Neural cell (in vitro differentiated cells): ENCODE measurements at regions not wholly inside any gene's neighbourhood (a gene's known extent, or its start where the extent isn't known, plus 50 kb on each side); places are given as distances from the start of the nearest gene placed in this dataset.

Experiments used
- H2AFZ ChIP-seq: fragments of 200-600, 300-800 bp; sonication (generic), shearing (Covaris generic); 2 replicates; pipeline ENCODE4 v1.6.0; 2014; ENCODE audit warnings: low read depth, mild to moderate bottlenecking, antibody characterized with exemption, low read length, moderate library complexity
- H3F3A ChIP-seq: fragments of 200-600 bp; shearing (Covaris generic); 2 replicates; pipeline ENCODE4 v1.6.1; 2016; ENCODE audit warnings: mild to moderate bottlenecking, moderate library complexity, mixed read lengths, antibody characterized with exemption, low read length; ENCODE audit not compliant: insufficient read depth, poor library complexity, severe bottlenecking
- H3K27ac ChIP-seq: fragments of 200-600, 300-800 bp; sonication (generic), shearing (Covaris generic); 2 replicates; pipeline ENCODE4 v1.5.1; 2014; ENCODE audit warnings: mild to moderate bottlenecking, low read length, moderate library complexity
- H3K27me3 ChIP-seq: fragments of 300-800, 200-600 bp; sonication (generic), shearing (Covaris generic); 2 replicates; pipeline ENCODE4 v1.6.0; 2014; ENCODE audit warnings: mild to moderate bottlenecking, low read depth, low read length, moderate library complexity; ENCODE audit not compliant: insufficient read depth
- H3K36me3 ChIP-seq: fragments of 300-800, 200-600 bp; sonication (generic), shearing (Covaris generic); 2 replicates; pipeline ENCODE4 v1.5.1; 2014; ENCODE audit warnings: mild to moderate bottlenecking, antibody characterized with exemption, low read length, moderate library complexity; ENCODE audit not compliant: insufficient read depth
- H3K4me2 ChIP-seq: fragments of 300-800, 200-600 bp; sonication (generic), shearing (Covaris generic); 2 replicates; pipeline ENCODE4 v1.6.0; 2014; ENCODE audit warnings: mild to moderate bottlenecking, low read length
- H3K4me3 ChIP-seq: fragments of 300-800, 200-600 bp; sonication (generic), shearing (Covaris generic); 2 replicates; pipeline ENCODE4 v1.5.1; 2014; ENCODE audit warnings: mild to moderate bottlenecking, low read length, moderate library complexity
- H3K79me2 ChIP-seq: fragments of 200-600 bp; shearing (Covaris generic); replicated peaks from 2 replicates; pipeline ENCODE4 v1.6.0; 2014; ENCODE audit warnings: mild to moderate bottlenecking, low read length, moderate library complexity; ENCODE audit not compliant: insufficient read depth
- H3K9ac ChIP-seq: fragments of 300-800, 200-600 bp; sonication (generic), shearing (Covaris generic); 2 replicates; pipeline ENCODE4 v1.6.1; 2016; ENCODE audit warnings: mild to moderate bottlenecking, low read length, mixed read lengths
- H3K9me2 ChIP-seq: fragments of 200-600 bp; shearing (Covaris generic); 2 replicates; pipeline ENCODE4 v1.6.1; 2016; ENCODE audit warnings: mild to moderate bottlenecking, low read length, mixed read lengths; ENCODE audit not compliant: insufficient read depth
- H3K9me3 ChIP-seq: fragments of 200-600, 300-800 bp; sonication (generic), shearing (Covaris generic); 2 replicates; pipeline ENCODE4 v1.6.1; 2016; ENCODE audit warnings: mild to moderate bottlenecking, mixed run types, low read length, moderate library complexity, mixed read lengths
- H4K20me1 ChIP-seq: fragments of 200-600 bp; shearing (Covaris generic); 2 replicates; pipeline ENCODE4 v1.6.1; 2016; ENCODE audit warnings: mild to moderate bottlenecking, mixed run types; ENCODE audit not compliant: insufficient read depth
- CTCF ChIP-seq: fragments of 450-650 bp; IDR thresholded peaks from 2 replicates; pipeline ENCODE4 v1.5.1; 2014; ENCODE audit warnings: antibody characterized with exemption, mild to moderate bottlenecking, moderate library complexity; ENCODE audit not compliant: poor library complexity, severe bottlenecking
- EP300 ChIP-seq: fragments of 450-650 bp; conservative IDR thresholded peaks from 2 replicates; pipeline ENCODE4 v1.6.1; 2014; ENCODE audit warnings: antibody characterized with exemption, mild to moderate bottlenecking, moderate library complexity; ENCODE audit not compliant: poor library complexity, severe bottlenecking
- EZH2 ChIP-seq: fragments of 200-600, 300-800 bp; shearing (Covaris generic), sonication (generic); IDR thresholded peaks from 2 replicates; pipeline ENCODE4 v1.6.1; 2014; ENCODE audit warnings: antibody characterized with exemption, low read length, borderline replicate concordance, mild to moderate bottlenecking; ENCODE audit not compliant: insufficient read depth, poor library complexity, severe bottlenecking
- MXI1 ChIP-seq: fragments of 450-650 bp; conservative IDR thresholded peaks from 2 replicates; pipeline ENCODE4 v1.6.1; 2014; ENCODE audit warnings: antibody characterized with exemption, mild to moderate bottlenecking; ENCODE audit not compliant: poor library complexity, severe bottlenecking
- POLR2AphosphoS5 ChIP-seq: IDR thresholded peaks from 2 replicates; pipeline ENCODE4 v1.6.1; 2012
- RAD21 ChIP-seq: fragments of 450-650 bp; conservative IDR thresholded peaks from 2 replicates; pipeline ENCODE4 v1.6.1; 2014; ENCODE audit warnings: antibody characterized with exemption, mild to moderate bottlenecking, moderate library complexity
- REST ChIP-seq: IDR thresholded peaks from 2 replicates; pipeline ENCODE4 v1.6.1; 2012; ENCODE audit warnings: borderline replicate concordance
- SMC3 ChIP-seq: fragments of 450-650 bp; conservative IDR thresholded peaks from 2 replicates; pipeline ENCODE4 v1.6.1; 2014; ENCODE audit warnings: antibody characterized with exemption, mild to moderate bottlenecking, moderate library complexity; ENCODE audit not compliant: poor library complexity
- TAF1 ChIP-seq: IDR thresholded peaks from 2 replicates; pipeline ENCODE4 v1.6.1; 2012; ENCODE audit warnings: low read depth

GRCh38 chr5:30849931-30850710 is 343.4 kb upstream of the CDH6 start:
- no peak overlapping the region for H2AFZ ChIP-seq
- H3K4me2 ChIP-seq = no peak overlapping the region
- H3K9me2 ChIP-seq = no peaks in the 10 kb centered on the region
- no peak overlapping the region for H3K27ac ChIP-seq
- TF ChIP-seq CTCF = no peak
- no peak for TF ChIP-seq MXI1
- TF ChIP-seq EZH2 = no peak
- TF ChIP-seq REST = no peak
- no peak for TF ChIP-seq POLR2AphosphoS5
- no peak for TF ChIP-seq RAD21
- no peak for TF ChIP-seq TAF1
- no peak for TF ChIP-seq EP300
- no peak for TF ChIP-seq SMC3
- H3K27me3 ChIP-seq = no peaks in the 10 kb centered on the region
- H3K36me3 ChIP-seq = no peaks in the 10 kb centered on the region
- H3K79me2 ChIP-seq = no peaks in the 10 kb centered on the region
- H4K20me1 ChIP-seq = no peaks in the 10 kb centered on the region
- no peaks in the 10 kb centered on the region for H3F3A ChIP-seq
- no peak overlapping the region for H3K9ac ChIP-seq
- H3K4me3 ChIP-seq = no peak overlapping the region
- H3K9me3 ChIP-seq = no peaks in the 10 kb centered on the region

- Histone ChIP-seq H4K20me1 (no peaks in the 10 kb centered on the region), H3F3A (no peaks in the 10 kb centered on the region), H3K79me2 (no peaks in the 10 kb centered on the region), H2AFZ (no peak overlapping the region), H3K4me3 (no peak overlapping the region), H3K4me2 (no peak overlapping the region), H3K27ac (no peak overlapping the region), H3K9me2 (no peaks in the 10 kb centered on the region), H3K27me3 (no peaks in the 10 kb centered on the region), H3K36me3 (no peaks in the 10 kb centered on the region), H3K9ac (no peak overlapping the region), H3K9me3 (no peaks in the 10 kb centered on the region)
- TF ChIP-seq SMC3 (no peak), CTCF (no peak)
Observed at GRCh38 chr5:30846171-30846570, 347.3 kb upstream of the CDH6 start.
